ENCODE measurements at regions not wholly inside any gene's neighbourhood (a gene's known extent, or its start where the extent isn't known, plus 50 kb on each side); places are given as distances from the start of the nearest gene placed in this dataset.
"Not testable (repeated sequence)": the region's sequence is repeated elsewhere in the genome, so short reads cannot be mapped to it uniquely, and the experiment has no call there.

DNA sequence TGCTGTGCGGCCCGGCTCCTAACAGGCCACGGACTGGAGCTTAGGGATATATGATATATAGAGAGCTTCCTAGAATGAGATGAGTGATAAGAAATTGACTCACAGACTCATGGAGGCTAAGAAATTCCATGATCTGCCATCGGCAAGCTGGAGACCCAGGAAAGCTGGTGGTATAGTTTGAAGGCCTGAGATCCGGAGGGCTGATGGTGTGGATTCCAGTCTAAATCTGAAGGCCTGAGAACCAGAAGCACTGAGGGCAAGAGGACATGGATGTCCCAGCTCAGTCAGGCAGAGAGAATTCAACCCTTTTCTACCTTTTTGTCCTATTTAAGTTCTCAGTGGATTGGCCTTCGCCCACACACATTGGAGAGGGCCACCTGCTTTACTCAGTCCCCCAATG is 564.8 kb downstream of the TBC1D22A start:
- no peak for DNase-seq (ENCODE audit: low spot score)

GRCh38 chr22:47325249-47325648 is 562.8 kb downstream of the TBC1D22A start:
- DNase-seq (ENCODE audit: low spot score): peak; percentile 24

DNA sequence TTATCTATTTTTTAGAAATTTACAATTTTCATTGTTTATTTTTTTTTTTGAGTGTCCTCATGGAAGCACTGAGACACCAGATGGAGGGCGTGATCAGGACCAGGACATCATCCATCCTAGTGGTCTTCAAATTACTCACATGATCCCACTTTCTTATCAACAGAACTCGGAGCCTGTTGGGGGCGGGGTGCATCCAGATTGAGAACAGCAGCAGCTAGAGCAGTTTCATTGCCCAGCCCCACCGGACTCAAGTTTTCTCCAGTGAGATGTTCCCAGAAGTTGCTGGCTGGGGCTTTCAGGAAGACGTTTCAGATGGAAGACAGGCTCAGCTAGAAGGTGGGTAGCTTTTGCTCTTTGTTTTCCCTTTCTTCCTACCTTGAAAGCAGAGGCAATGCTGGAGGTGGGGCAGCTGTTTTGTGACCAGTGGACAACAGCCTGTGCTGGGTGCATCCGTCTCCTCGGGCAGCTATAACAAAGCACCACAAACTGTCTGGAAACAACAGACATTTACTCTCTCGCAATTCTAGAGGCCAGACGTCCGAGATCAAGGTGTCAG is 562.1 kb downstream of the TBC1D22A start:
- DNase-seq (ENCODE audit: low spot score): no peak

GRCh38 chr22:47323518-47323917 is 561.1 kb downstream of the TBC1D22A start:
- peak; percentile 11 for DNase-seq (ENCODE audit: low spot score)

GRCh38 chr22:47322854-47323253 is 560.4 kb downstream of the TBC1D22A start:
- peak; percentile 8 for DNase-seq (ENCODE audit: low spot score)

DNA sequence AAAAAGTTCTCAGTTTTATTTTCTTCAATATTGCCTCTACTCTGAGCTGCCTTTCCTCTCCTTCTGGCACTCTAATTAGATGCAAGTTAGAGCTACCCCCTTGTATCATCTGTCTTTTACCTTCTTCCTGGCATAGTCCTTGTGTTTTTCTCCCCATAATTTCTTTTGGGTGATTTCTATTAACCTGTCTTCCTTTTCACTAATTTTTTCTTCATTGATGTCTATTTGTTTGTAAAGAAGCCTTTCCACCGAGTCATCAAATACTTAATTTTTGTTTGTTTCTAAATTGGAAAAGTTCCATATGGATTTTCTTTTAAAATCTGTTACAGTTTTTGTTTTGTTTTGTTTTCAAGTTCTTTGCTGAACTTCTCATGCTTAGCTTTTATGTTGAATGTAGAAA is 558.1 kb downstream of the TBC1D22A start:
- no peak for DNase-seq (ENCODE audit: low spot score)

DNA sequence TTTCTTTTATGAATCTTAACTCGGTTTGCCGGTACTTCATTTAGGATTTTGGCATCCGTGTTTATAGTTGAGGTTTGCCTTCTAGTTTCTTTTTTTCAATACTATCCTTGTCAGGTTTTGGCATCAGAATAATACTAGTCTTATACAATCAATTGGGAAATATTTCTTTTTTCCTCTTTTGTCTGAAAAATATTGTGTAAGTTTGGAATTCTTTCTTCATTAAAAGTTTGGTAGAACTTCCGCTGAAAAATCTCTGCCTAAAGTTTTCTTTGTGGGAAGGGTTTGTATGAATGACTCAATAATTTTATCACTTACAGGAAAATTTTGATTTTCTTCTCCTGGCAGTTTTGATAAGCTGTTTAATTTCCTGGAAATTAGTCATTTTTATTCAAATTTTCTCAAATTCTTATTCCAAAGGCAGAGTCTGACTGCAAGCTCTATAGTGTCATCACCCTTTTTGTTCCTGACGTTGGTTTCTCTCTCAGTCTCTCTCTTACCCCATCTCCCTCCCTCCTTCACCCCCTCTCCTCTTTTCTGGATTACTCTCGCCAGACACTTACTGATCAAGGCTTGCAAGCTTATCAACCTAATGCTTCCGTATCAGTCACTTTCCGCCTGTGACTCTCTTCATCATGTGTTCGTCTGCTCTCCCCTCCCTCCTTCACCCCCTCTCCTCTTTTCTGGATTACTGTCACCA is 555.7 kb downstream of the TBC1D22A start:
- DNase-seq (ENCODE audit: low spot score): no peak

DNA sequence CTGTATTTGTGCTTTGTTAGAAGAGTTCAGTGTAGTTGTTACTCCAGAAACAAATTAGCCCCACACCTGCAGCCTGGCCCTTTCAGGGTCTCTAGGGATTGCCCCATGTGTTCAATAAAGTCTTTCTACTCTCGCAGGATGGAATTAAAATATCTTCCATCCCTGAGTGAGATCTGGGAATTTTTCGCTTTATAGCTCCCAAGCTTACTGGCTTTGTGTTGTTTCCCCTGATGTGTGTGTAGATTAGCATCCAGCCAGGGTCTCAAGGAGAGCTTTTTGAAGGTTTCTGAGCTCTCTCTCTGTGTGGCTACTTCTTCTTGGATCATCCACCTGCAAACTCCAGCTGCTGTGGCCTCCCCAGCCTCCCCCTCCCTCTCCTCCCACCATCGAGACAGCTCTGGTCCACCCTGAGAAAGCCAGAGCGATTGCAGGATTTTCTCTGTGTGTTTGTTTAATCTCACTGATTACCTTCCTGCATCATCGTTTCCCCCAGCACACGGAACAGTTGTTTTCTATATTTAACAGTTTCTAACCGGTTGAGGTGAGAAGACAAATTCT is 553.5 kb downstream of the TBC1D22A start:
- peak; percentile 8 for DNase-seq (ENCODE audit: low spot score)

DNA sequence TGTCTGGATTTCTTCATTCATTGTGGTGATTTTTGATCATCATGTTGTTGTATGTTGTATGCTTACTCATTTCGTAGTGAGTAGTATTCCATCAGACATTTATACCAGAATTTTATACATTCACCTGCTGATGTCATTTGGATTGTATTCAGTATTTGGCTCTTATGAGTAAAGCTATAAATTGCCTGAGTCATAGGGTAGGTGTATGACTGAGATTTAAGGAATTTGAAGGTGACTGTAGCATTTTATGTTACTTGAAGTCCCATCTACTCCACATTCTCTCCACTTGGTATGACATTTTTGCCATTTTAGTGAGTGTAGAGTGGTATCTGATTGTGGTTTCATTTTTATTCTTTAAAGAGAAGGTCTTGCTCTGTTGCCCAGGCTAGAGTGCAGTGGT is 548.2 kb downstream of the TBC1D22A start:
- no peak for DNase-seq (ENCODE audit: low spot score)

DNA sequence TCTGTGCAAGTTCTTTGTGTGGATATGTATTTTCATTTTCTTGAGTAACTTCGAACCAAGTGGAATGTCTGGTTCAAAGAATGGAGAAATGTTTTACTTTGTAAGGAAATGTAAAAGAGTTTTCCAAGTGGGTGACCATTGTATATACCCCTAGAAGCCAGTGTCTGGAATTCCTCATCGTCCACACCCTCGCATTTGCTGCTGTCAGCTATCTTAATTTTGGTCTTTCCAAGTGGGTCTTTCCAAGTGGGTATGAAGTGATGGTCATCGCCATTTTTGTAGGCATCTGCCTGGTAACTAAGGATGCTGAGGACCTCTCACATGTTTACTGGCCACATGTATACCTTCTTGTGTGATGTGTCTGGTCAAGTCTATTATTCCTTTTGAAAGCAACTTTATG is 547.5 kb downstream of the TBC1D22A start:
- no peak for DNase-seq (ENCODE audit: low spot score)

- DNase-seq (ENCODE audit: low spot score): no peak
Observed at GRCh38 chr22:47309476-47309875, 547.0 kb downstream of the TBC1D22A start.

DNA sequence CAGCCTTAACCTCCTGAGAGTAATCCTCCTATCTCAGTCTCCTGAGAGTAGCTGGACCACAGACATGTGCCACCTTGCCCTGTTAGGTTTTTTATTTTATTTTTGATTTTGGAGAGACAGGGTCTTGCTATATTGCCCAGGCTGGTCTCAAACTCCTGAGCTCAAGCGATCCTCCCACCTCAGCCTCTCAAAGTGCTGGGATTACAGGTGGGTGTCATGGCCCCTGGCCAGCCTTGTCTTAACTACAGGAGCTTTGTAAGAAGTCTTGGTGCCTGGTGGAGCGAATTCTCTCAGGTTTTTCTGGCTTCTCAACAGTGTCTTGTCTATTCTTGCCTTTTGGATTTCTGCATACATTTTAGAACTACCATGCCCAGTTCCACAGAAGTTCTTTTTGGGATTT is 546.4 kb downstream of the TBC1D22A start:
- DNase-seq (ENCODE audit: low spot score): no peak

GRCh38 chr22:47307822-47308221 is 545.4 kb downstream of the TBC1D22A start:
- no peak for DNase-seq (ENCODE audit: low spot score)

DNA sequence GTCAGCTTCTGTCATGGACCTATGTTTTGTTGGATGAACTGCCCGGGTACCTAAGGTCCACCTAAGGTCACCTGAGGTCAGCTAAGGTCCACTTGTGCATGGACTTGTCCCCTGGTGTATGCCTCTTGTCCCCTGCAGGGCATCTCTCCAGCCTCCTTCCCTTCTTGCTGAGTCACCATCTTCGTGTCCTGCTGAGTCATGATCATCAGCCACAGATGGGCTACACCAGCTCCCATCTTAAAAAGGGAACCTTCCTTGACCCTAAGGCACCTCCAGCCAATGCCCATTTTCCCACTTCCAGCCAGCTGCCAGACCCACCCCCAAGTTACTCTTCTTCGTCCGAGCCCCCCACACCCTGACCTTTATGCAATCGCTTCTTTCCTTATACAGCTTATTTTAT is 544.9 kb downstream of the TBC1D22A start:
- no peak for DNase-seq (ENCODE audit: low spot score)

- DNase-seq (ENCODE audit: low spot score): no peak
Observed at GRCh38 chr22:47304854-47305253, 542.4 kb downstream of the TBC1D22A start.

DNA sequence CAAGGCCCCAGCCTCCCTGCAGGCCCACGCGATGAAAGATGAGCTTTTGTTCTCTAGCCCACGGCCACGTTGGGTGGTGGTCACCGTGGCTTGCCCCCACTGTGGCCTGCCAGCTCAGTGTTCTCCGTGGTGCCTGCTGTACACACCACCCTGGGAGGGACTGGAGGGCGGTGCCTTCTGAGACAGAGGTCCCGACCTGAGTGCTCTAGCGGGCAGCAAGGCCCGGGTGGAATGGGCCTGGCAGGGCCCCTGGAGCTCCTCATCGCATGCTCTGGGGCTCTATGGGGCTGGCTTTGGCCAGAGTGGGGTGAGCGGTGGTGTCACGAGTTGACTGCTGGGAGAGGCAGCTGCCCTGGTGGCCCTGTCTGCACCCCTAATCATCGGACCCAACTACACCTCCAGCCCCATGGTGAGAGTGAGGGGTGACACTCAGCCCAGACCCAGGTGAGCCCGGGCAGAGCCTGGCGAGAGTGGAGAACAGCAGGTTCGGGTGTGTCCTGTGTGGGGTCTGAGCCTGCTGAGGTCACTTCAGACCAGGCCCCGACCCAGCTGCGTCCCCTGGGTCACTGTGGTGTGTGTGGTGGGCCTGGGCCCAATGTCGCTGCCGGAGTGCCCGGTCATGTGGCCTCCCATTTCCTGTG is 541.9 kb downstream of the TBC1D22A start:
- no peak for DNase-seq (ENCODE audit: low spot score)

DNA sequence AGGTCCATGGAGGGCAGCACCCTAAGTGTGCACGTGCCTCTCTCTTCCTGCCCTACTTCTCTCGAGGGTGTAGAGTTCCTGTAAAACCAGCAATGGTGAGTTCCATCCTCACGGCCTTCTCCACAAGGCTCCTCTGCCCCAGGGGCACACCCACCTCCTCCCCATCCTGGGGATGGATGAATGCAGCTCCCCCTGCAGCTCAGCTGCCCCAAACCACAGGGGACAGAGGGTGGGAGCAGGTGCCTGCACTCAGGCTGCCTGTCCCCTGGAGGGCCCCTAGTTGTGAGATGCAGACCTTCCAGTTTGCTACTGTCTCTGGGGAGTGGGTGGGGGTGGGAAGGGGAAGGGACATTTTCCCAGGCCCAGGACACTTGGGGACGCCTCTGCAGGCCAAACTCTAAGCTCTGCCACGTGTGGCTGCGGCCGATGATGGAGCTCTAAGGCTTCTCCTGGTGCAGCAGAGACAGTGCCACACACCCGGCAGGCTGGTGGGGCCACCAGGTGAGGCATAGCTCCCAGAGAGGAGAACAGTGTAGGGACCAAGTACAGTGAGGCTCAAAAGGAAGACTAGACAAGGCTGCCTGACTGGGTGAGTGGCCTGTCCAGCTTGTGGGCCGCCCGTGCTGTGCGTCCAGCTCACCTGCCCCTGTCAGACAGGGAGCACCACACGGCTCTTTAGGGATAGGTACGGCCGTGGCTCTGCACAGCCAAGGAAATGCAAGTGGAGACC is 540.9 kb downstream of the TBC1D22A start:
- DNase-seq (ENCODE audit: low spot score): peak; percentile 21

- DNase-seq (ENCODE audit: low spot score): not testable (repeated sequence)
Observed at GRCh38 chr22:47302587-47302986, 540.1 kb downstream of the TBC1D22A start.

DNA sequence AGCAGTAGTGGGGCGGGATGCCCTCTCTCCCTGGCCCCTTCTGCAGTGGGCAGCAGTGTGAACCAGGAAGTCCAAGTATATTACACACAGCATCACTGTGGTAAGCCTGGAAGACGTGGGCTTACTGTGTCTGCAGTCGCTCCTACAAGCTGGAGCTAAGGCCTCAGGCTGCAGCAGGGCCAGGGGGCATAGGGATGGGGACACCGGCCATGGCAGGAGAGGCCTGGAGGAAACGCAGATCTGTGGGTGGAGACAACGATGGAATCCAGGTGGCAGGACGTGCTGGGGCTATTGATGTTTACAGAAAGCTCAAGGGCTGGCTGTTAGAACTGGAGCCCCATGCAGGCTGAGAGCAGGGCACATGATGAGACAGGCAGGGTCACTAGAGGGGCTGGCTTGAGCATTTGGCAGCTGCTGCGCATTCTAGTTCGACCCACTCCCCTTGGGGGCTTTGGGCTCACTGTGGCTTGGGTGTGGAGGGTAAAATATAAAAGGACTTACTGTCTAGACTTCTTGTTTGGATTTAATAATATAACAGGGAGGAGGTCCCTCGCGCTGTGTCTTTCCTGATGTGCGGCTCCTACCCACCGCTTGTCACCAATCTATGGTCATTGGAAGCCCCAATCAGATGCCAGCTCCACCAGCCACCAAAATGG is 539.5 kb downstream of the TBC1D22A start:
- DNase-seq (ENCODE audit: low spot score): peak; percentile 12

GRCh38 chr22:47300698-47301405 is 538.4 kb downstream of the TBC1D22A start:
- peak; percentile 16 for DNase-seq (ENCODE audit: low spot score)
